Lower leg skin (tissue), 3 donors: ENCODE measurements at regions not wholly inside any gene's neighbourhood (a gene's known extent, or its start where the extent isn't known, plus 50 kb on each side); places are given as distances from the start of the nearest gene placed in this dataset.

ENCODE experiments used
- POLR2A ChIP-seq, 2 donors: fragments of 450-650 bp; IDR thresholded peaks; one replicate each; pipeline ENCODE4 v1.6.1; 2016 to 2017; ENCODE audit warnings: antibody characterized with exemption in 2 of 2, mild to moderate bottlenecking in 1 of 2, moderate library complexity in 1 of 2
- TF ChIP-seq, protein P1 (sequence below), 3 donors: fragments of 450-650 bp; IDR thresholded peaks; one replicate each; pipeline ENCODE4 v1.5.1; 2016; ENCODE audit warnings: antibody characterized with exemption in 3 of 3, mild to moderate bottlenecking in 3 of 3, moderate library complexity in 2 of 3

DNA sequence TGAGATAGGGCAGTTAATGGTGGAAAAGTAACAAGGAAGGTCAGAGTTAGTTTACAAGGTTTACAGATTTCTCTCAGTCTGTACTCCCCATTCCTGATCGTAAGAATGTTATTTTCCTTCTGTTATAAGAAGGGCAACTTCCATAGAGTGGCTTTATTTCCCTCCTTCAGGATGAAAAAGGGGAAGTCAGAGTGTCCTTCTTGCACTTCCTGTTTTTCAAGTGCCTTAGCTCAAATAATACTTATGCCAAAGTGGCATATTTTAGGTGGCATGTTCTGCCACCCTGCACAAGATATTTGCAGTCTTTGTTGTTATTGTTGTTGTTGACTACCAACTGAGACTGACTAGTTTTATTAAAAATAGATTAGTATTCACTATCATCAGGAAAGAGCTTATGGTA lies 730.7 kb upstream of the ADGRL4 start:
- no peak for TF ChIP-seq POLR2A (IDR thresholded peaks at IDR 0.05)
- TF ChIP-seq, protein P1, sequence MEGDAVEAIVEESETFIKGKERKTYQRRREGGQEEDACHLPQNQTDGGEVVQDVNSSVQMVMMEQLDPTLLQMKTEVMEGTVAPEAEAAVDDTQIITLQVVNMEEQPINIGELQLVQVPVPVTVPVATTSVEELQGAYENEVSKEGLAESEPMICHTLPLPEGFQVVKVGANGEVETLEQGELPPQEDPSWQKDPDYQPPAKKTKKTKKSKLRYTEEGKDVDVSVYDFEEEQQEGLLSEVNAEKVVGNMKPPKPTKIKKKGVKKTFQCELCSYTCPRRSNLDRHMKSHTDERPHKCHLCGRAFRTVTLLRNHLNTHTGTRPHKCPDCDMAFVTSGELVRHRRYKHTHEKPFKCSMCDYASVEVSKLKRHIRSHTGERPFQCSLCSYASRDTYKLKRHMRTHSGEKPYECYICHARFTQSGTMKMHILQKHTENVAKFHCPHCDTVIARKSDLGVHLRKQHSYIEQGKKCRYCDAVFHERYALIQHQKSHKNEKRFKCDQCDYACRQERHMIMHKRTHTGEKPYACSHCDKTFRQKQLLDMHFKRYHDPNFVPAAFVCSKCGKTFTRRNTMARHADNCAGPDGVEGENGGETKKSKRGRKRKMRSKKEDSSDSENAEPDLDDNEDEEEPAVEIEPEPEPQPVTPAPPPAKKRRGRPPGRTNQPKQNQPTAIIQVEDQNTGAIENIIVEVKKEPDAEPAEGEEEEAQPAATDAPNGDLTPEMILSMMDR (IDR thresholded peaks at IDR 0.05): no peak
